SK-N-SH (cell line): ENCODE measurements at regions not wholly inside any gene's neighbourhood (a gene's known extent, or its start where the extent isn't known, plus 50 kb on each side); places are given as distances from the start of the nearest gene placed in this dataset.

Experiments
- CTCF ChIA-PET: fragments of 300-600, 350-600 bp; formaldehyde crosslinking; extraction: SDS; loops from one replicate; lab custom pipeline; 2021; lab: Yijun Ruan, JAX
- POLR2A ChIA-PET: fragments of 350-600 bp; sonication (Branson Sonifier 250); formaldehyde crosslinking; extraction: SDS; loops from one replicate; lab custom pipeline; 2020; ENCODE audit warnings: antibody characterized with exemption, inconsistent platforms; lab: Yijun Ruan, JAX
- DNase-seq: peaks from one replicate; pipeline ENCODE4 v3.0.0; 2012
- H2AFZ ChIP-seq: fragments of 200-600 bp; sonication (generic); 2 replicates; pipeline ENCODE4 v1.8.1; 2016; ENCODE audit warnings: antibody characterized with exemption, mild to moderate bottlenecking, low read depth
- H3F3A ChIP-seq: fragments of 200-600 bp; sonication (generic); replicated peaks from 2 replicates; pipeline ENCODE3; 2016; ENCODE audit warnings: antibody characterized with exemption, mild to moderate bottlenecking; ENCODE audit not compliant: insufficient read depth
- H3K27ac ChIP-seq, 2 experiments: fragments of 200-500 bp in 1 of 2; fragments of 200-600 bp in 1 of 2; sonication (Bioruptor generic) in 1 of 2; sonication (generic), shearing (Covaris generic) in 1 of 2; 2 replicates each; pipeline versions ENCODE4 v1.5.1 to v1.6.1; 2014 to 2016; ENCODE audit warnings: low read depth in 2 of 2, inconsistent platforms in 1 of 2, low read length in 1 of 2, mild to moderate bottlenecking in 1 of 2, mixed read lengths in 1 of 2
- H3K27me3 ChIP-seq: fragments of 200-600 bp; sonication (generic), shearing (Covaris generic); 2 replicates; pipeline ENCODE4 v1.6.1; 2016; ENCODE audit warnings: mixed run types; ENCODE audit not compliant: insufficient read depth
- H3K36me3 ChIP-seq, 2 experiments: fragments of 200-500 bp in 1 of 2; fragments of 200-600 bp in 1 of 2; sonication (Bioruptor generic) in 1 of 2; sonication (generic) in 1 of 2; replicated peaks in 1 of 2; 2 replicates each; pipeline versions ENCODE3 to v1.5.1; 2014 to 2016; ENCODE audit warnings: low read length in 1 of 2, mild to moderate bottlenecking in 1 of 2; ENCODE audit not compliant: insufficient read depth in 2 of 2, control insufficient read depth in 1 of 2
- H3K4me1 ChIP-seq, 2 experiments: fragments of 200-500 bp in 1 of 2; fragments of 200-600 bp in 1 of 2; sonication (Bioruptor generic) in 1 of 2; sonication (generic), shearing (Covaris generic) in 1 of 2; 2 replicates each; pipeline versions ENCODE4 v1.5.1 to v1.6.1; 2014 to 2016; ENCODE audit warnings: low read depth in 1 of 2, low read length in 1 of 2, mixed run types in 1 of 2; ENCODE audit not compliant: insufficient read depth in 2 of 2, control insufficient read depth in 1 of 2
- H3K4me2 ChIP-seq: fragments of 200-600 bp; sonication (generic), shearing (Covaris generic); 2 replicates; pipeline ENCODE4 v1.6.1; 2017; ENCODE audit warnings: mixed run types
- H3K4me3 ChIP-seq, 2 experiments: fragments of 200-500 bp in 1 of 2; fragments of 200-600 bp in 1 of 2; sonication (Bioruptor generic) in 1 of 2; sonication (generic), shearing (Covaris generic) in 1 of 2; 2 replicates each; pipeline versions ENCODE4 v1.5.1 to v1.8.1; 2014 to 2016; ENCODE audit warnings: low read depth in 2 of 2, inconsistent platforms in 1 of 2, low read length in 1 of 2, mild to moderate bottlenecking in 1 of 2, mixed read lengths in 1 of 2, moderate library complexity in 1 of 2
- H3K79me2 ChIP-seq: fragments of 200-600 bp; sonication (generic); 2 replicates; pipeline ENCODE4 v1.8.1; 2017; ENCODE audit warnings: mild to moderate bottlenecking; ENCODE audit not compliant: insufficient read depth
- H3K9ac ChIP-seq: fragments of 200-600 bp; sonication (generic); 2 replicates; pipeline ENCODE4 v1.6.1; 2017; ENCODE audit warnings: mixed run types
- H3K9me2 ChIP-seq: fragments of 200-600 bp; sonication (generic); 2 replicates; pipeline ENCODE4 v1.6.1; 2017; ENCODE audit warnings: mixed run types
- H3K9me3 ChIP-seq: fragments of 200-600 bp; sonication (generic); 2 replicates; pipeline ENCODE4 v1.6.1; 2017; ENCODE audit warnings: mixed run types, mild to moderate bottlenecking, moderate library complexity
- H4K20me1 ChIP-seq: fragments of 200-600 bp; sonication (generic); 2 replicates; pipeline ENCODE4 v1.6.1; 2017; ENCODE audit warnings: mild to moderate bottlenecking, mixed run types; ENCODE audit not compliant: insufficient read depth
- CHD2 ChIP-seq: fragments of 150-350 bp; IDR thresholded peaks from 2 replicates; pipeline ENCODE4 v1.6.1; 2018; ENCODE audit warnings: low read length; ENCODE audit not compliant: partially characterized antibody
- ELF1 ChIP-seq: IDR thresholded peaks from 2 replicates; pipeline ENCODE4 v1.4.0; 2012
- EP300 ChIP-seq, 2 experiments: IDR thresholded peaks; 2 replicates each; pipeline versions ENCODE4 v1.4.0 to v1.6.1; 2012; ENCODE audit warnings: borderline replicate concordance in 1 of 2, low read depth in 1 of 2, low read length in 1 of 2
- EZH2phosphoT487 ChIP-seq: fragments of 200-600 bp; sonication (generic); IDR thresholded peaks from 2 replicates; pipeline ENCODE4 v1.6.1; 2017; ENCODE audit warnings: low read depth, mixed run types, mild to moderate bottlenecking, antibody characterized with exemption, moderate library complexity, borderline replicate concordance
- FOSL2 ChIP-seq: IDR thresholded peaks from 2 replicates; pipeline ENCODE4 v1.4.0; 2012; ENCODE audit warnings: low read depth, mild to moderate bottlenecking, moderate library complexity, borderline replicate concordance
- FOXM1 ChIP-seq: IDR thresholded peaks from 2 replicates; pipeline ENCODE4 v1.4.0; 2012; ENCODE audit warnings: low read depth, mild to moderate bottlenecking
- GATA2 ChIP-seq: sonication (generic); formaldehyde crosslinking; IDR thresholded peaks from 2 replicates; pipeline ENCODE4 v1.5.0; 2020; ENCODE audit warnings: mild to moderate bottlenecking, missing genetic modification reagents
- JUND ChIP-seq: IDR thresholded peaks from 2 replicates; pipeline ENCODE4 v1.4.0; 2012
- MXI1 ChIP-seq: IDR thresholded peaks from 2 replicates; pipeline ENCODE4 v1.6.1; 2012; ENCODE audit warnings: mild to moderate bottlenecking, low read depth, low read length, improper control_type of control experiment
- NFIC ChIP-seq: IDR thresholded peaks from 2 replicates; pipeline ENCODE4 v1.4.0; 2012; ENCODE audit warnings: borderline replicate concordance
- POLR2AphosphoS5 ChIP-seq: IDR thresholded peaks from 2 replicates; pipeline ENCODE4 v1.6.1; 2012; ENCODE audit warnings: low read depth, low read length
- RAD21 ChIP-seq: IDR thresholded peaks from 2 replicates; pipeline ENCODE4 v1.6.1; 2012; ENCODE audit warnings: mild to moderate bottlenecking, low read length
- SIN3A ChIP-seq: IDR thresholded peaks from 2 replicates; pipeline ENCODE4 v1.6.1; 2012; ENCODE audit warnings: low read depth, mild to moderate bottlenecking, low read length, moderate library complexity, borderline replicate concordance
- TAF1 ChIP-seq: IDR thresholded peaks from 2 replicates; pipeline ENCODE4 v1.6.1; 2012; ENCODE audit warnings: low read depth, mild to moderate bottlenecking, low read length, moderate library complexity, borderline replicate concordance
- TCF12 ChIP-seq: IDR thresholded peaks from 2 replicates; pipeline ENCODE4 v1.4.0; 2012
- WGBS: methylation state at CpG from one replicate; pipeline ENCODE4 v1.1.6; 2017; ENCODE audit warnings: low lambda C conversion rate; 5-methylcytosine and 5-hydroxymethylcytosine counted together
- TF ChIP-seq, protein P1 (sequence below): IDR thresholded peaks from 2 replicates; pipeline ENCODE4 v1.6.1; 2012; ENCODE audit warnings: mild to moderate bottlenecking, low read depth, low read length, moderate library complexity
- TF ChIP-seq, protein P2 (sequence below): fragments of 150-350 bp; IDR thresholded peaks from 2 replicates; pipeline ENCODE4 v1.6.1; 2017; ENCODE audit warnings: antibody characterized with exemption, low read length, low read depth, borderline replicate concordance
- TF ChIP-seq, protein P3 (sequence below): fragments of 150-350 bp; IDR thresholded peaks from 2 replicates; pipeline ENCODE4 v1.6.1; 2016; ENCODE audit warnings: mild to moderate bottlenecking, low read depth, low read length

DNA sequence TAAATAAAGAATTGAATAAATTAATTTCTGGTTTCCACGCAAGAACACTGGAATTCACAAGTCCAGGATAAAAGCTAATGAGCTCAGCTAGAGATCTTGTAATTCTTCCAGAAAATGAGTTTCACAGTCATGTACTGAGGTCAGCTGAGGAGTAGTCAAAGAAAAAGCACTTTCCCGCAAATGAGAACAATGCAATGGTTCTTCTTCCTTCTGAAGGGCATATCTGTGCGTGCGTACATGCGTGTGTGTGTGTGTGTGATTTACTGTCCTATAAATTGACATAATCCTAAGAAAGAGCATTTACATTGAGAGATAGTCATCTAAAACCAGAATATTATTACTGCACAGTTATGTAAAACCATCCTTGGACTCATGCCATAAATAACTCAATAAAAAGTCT, 968.9 kb upstream of the EYS start:
- no peaks in the 10 kb centered on the region for H3F3A ChIP-seq
- no peak for DNase-seq
- ChIA-PET POLR2A (no interaction called here), CTCF (no interaction called here)
- no peaks in the 10 kb centered on the region for H3K4me1 ChIP-seq
- no peak overlapping the region for H3K4me2 ChIP-seq
- no peaks in the 10 kb centered on the region for H4K20me1 ChIP-seq
- no peak overlapping the region for H3K27ac ChIP-seq
- WGBS, result 70% methylated on average over 5 of the region's 5 CpGs
- no peak overlapping the region for H3K9ac ChIP-seq
- no peak overlapping the region for H2AFZ ChIP-seq
- H3K27me3 ChIP-seq, result no peaks in the 10 kb centered on the region
- no peaks in the 10 kb centered on the region for H3K9me2 ChIP-seq
- no peaks in the 10 kb centered on the region for H3K9me3 ChIP-seq
- no peaks in the 10 kb centered on the region for H3K36me3 ChIP-seq
- H3K79me2 ChIP-seq, result no peaks in the 10 kb centered on the region
- H3K4me3 ChIP-seq, result no peak overlapping the region
- no peak for TF ChIP-seq EP300 (IDR thresholded peaks at IDR 0.05; ENCODE audit: borderline replicate concordance in 1 of 2, low read depth in 1 of 2, low read length in 1 of 2)
- TF ChIP-seq FOSL2, result no peak
- no peak for TF ChIP-seq NFIC
- TF ChIP-seq, protein P1, sequence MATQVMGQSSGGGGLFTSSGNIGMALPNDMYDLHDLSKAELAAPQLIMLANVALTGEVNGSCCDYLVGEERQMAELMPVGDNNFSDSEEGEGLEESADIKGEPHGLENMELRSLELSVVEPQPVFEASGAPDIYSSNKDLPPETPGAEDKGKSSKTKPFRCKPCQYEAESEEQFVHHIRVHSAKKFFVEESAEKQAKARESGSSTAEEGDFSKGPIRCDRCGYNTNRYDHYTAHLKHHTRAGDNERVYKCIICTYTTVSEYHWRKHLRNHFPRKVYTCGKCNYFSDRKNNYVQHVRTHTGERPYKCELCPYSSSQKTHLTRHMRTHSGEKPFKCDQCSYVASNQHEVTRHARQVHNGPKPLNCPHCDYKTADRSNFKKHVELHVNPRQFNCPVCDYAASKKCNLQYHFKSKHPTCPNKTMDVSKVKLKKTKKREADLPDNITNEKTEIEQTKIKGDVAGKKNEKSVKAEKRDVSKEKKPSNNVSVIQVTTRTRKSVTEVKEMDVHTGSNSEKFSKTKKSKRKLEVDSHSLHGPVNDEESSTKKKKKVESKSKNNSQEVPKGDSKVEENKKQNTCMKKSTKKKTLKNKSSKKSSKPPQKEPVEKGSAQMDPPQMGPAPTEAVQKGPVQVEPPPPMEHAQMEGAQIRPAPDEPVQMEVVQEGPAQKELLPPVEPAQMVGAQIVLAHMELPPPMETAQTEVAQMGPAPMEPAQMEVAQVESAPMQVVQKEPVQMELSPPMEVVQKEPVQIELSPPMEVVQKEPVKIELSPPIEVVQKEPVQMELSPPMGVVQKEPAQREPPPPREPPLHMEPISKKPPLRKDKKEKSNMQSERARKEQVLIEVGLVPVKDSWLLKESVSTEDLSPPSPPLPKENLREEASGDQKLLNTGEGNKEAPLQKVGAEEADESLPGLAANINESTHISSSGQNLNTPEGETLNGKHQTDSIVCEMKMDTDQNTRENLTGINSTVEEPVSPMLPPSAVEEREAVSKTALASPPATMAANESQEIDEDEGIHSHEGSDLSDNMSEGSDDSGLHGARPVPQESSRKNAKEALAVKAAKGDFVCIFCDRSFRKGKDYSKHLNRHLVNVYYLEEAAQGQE, result no peak
- TF ChIP-seq ELF1, result no peak
- TF ChIP-seq TAF1, result no peak
- TF ChIP-seq SIN3A, result no peak
- no peak for TF ChIP-seq MXI1
- no peak for TF ChIP-seq POLR2AphosphoS5
- no peak for TF ChIP-seq CHD2
- TF ChIP-seq JUND, result no peak
- TF ChIP-seq, protein P2, sequence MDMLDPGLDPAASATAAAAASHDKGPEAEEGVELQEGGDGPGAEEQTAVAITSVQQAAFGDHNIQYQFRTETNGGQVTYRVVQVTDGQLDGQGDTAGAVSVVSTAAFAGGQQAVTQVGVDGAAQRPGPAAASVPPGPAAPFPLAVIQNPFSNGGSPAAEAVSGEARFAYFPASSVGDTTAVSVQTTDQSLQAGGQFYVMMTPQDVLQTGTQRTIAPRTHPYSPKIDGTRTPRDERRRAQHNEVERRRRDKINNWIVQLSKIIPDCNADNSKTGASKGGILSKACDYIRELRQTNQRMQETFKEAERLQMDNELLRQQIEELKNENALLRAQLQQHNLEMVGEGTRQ, result no peak
- TF ChIP-seq, protein P3, sequence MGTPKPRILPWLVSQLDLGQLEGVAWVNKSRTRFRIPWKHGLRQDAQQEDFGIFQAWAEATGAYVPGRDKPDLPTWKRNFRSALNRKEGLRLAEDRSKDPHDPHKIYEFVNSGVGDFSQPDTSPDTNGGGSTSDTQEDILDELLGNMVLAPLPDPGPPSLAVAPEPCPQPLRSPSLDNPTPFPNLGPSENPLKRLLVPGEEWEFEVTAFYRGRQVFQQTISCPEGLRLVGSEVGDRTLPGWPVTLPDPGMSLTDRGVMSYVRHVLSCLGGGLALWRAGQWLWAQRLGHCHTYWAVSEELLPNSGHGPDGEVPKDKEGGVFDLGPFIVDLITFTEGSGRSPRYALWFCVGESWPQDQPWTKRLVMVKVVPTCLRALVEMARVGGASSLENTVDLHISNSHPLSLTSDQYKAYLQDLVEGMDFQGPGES, result no peak
- no peak for TF ChIP-seq RAD21
- TF ChIP-seq EZH2phosphoT487, result no peak
- no peak for TF ChIP-seq TCF12
- no peak for TF ChIP-seq FOXM1
- TF ChIP-seq GATA2, result no peak
